Erythroblast (primary cell): ENCODE measurements at regions not wholly inside any gene's neighbourhood (a gene's known extent, or its start where the extent isn't known, plus 50 kb on each side); places are given as distances from the start of the nearest gene placed in this dataset.
"Not testable (repeated sequence)": the region's sequence is repeated elsewhere in the genome, so short reads cannot be mapped to it uniquely, and the experiment has no call there.

Source experiments
- GATA1 ChIP-seq: IDR thresholded peaks from 2 replicates; pipeline ENCODE4 v1.6.1; 2011; ENCODE audit warnings: low read depth, mild to moderate bottlenecking, control low read depth, low read length, moderate library complexity
- POLR2A ChIP-seq: IDR thresholded peaks from 2 replicates; pipeline ENCODE4 v1.6.1; 2011; ENCODE audit warnings: mild to moderate bottlenecking, low read length

DNA sequence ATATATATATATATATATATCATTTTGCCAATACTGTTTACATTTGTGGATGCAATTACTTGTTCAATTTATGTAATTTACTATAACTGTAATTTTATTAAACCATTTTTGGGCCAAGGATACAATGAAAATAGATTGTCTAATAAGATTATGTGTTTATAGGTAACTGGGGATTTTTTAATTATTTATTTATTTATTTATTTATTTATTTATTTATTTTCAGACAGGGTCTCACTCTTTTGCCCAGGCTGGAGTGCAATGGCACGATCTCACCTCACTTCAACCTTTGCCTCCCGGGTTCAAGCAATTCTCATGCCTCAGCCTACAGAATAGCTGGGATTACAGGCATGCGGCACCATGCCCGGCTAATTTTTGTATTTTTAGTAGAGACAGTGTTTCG lies 92.0 kb upstream of the SYT4 start:
- not testable (repeated sequence) for TF ChIP-seq POLR2A, GATA1
